GM23338 (cell line): ENCODE measurements at regions not wholly inside any gene's neighbourhood (a gene's known extent, or its start where the extent isn't known, plus 50 kb on each side); places are given as distances from the start of the nearest gene placed in this dataset.

Source experiments
- ATAC-seq: fragments of 200-7000 bp; cut with Tn5 transposase; 3 replicates; pipeline ENCODE4 v1.9.1; 2020
- DNase-seq: peaks from one replicate; pipeline ENCODE4 v3.0.0-alpha.2; 2015; ENCODE audit warnings: low spot score
- H2AFZ ChIP-seq: fragments of 200-600 bp; sonication (generic); 2 replicates; pipeline ENCODE4 v1.8.0; 2016; ENCODE audit warnings: antibody characterized with exemption, mild to moderate bottlenecking, moderate library complexity
- H3F3A ChIP-seq: fragments of 200-600 bp; sonication (generic); replicated peaks from 2 replicates; pipeline ENCODE4 v1.8.0; 2017; ENCODE audit warnings: antibody characterized with exemption, mixed run types, low read depth
- H3K27ac ChIP-seq: fragments of 200-600 bp; sonication (generic); 2 replicates; pipeline ENCODE4 v1.6.1; 2016; ENCODE audit warnings: low read depth
- H3K27me3 ChIP-seq: fragments of 200-600 bp; sonication (generic); 2 replicates; pipeline ENCODE4 v1.8.0; 2016; ENCODE audit warnings: mild to moderate bottlenecking, mixed run types, moderate library complexity; ENCODE audit not compliant: insufficient read depth
- H3K36me3 ChIP-seq: fragments of 200-600 bp; sonication (generic); 2 replicates; pipeline ENCODE4 v1.8.0; 2016; ENCODE audit warnings: mild to moderate bottlenecking; ENCODE audit not compliant: insufficient read depth
- H3K4me1 ChIP-seq: fragments of 200-600 bp; sonication (generic); 2 replicates; pipeline ENCODE4 v1.8.0; 2016; ENCODE audit warnings: mild to moderate bottlenecking, moderate library complexity; ENCODE audit not compliant: insufficient read depth
- H3K4me2 ChIP-seq: fragments of 200-600 bp; sonication (generic); 2 replicates; pipeline ENCODE4 v1.7.1; 2017; ENCODE audit warnings: mixed run types
- H3K4me3 ChIP-seq: fragments of 200-600 bp; sonication (generic); 2 replicates; pipeline ENCODE4 v1.6.1; 2016; ENCODE audit warnings: mixed run types
- H3K79me2 ChIP-seq: fragments of 200-600 bp; sonication (generic); replicated peaks from 2 replicates; pipeline ENCODE4 v1.8.0; 2017; ENCODE audit warnings: mild to moderate bottlenecking; ENCODE audit not compliant: insufficient read depth
- H3K9me2 ChIP-seq: fragments of 200-600 bp; sonication (generic); 2 replicates; pipeline ENCODE4 v1.8.0; 2017; ENCODE audit not compliant: insufficient read depth
- H4K20me1 ChIP-seq: fragments of 200-600 bp; sonication (generic); replicated peaks from 2 replicates; pipeline ENCODE4 v1.8.0; 2017; ENCODE audit warnings: mild to moderate bottlenecking; ENCODE audit not compliant: insufficient read depth
- H3K27ac Mint-ChIP-seq: 2 replicates; pipeline ENCODE4 v1.8.0; 2020; ENCODE audit warnings: inconsistent platforms, mild to moderate bottlenecking, moderate library complexity, mixed read lengths
- H3K27me3 Mint-ChIP-seq: 3 replicates; pipeline ENCODE4 v1.8.0; 2022; ENCODE audit warnings: low read depth, mild to moderate bottlenecking, moderate library complexity, mixed read lengths, inconsistent platforms; ENCODE audit not compliant: insufficient read depth, poor library complexity
- H3K36me3 Mint-ChIP-seq: 3 replicates; pipeline ENCODE4 v1.8.0; 2021; ENCODE audit warnings: low read depth, mild to moderate bottlenecking, inconsistent platforms, moderate library complexity, mixed read lengths
- H3K4me1 Mint-ChIP-seq: 3 replicates; pipeline ENCODE4 v1.8.0; 2020; ENCODE audit warnings: mild to moderate bottlenecking, inconsistent platforms, mixed read lengths
- H3K4me3 Mint-ChIP-seq: 3 replicates; pipeline ENCODE4 v1.8.0; 2021; ENCODE audit warnings: moderate library complexity, mild to moderate bottlenecking, inconsistent platforms, mixed read lengths
- H3K9me3 Mint-ChIP-seq: 3 replicates; pipeline ENCODE4 v1.8.0; 2020; ENCODE audit warnings: moderate library complexity, mild to moderate bottlenecking, inconsistent platforms, mixed read lengths
- CREB1 ChIP-seq: fragments of 250-450 bp; sonication (Bioruptor Pico); IDR thresholded peaks from 2 replicates; pipeline ENCODE4 v1.5.0; 2020; ENCODE audit warnings: low read depth, mild to moderate bottlenecking, moderate library complexity
- EZH2 ChIP-seq: fragments of 200-600 bp; sonication (generic); IDR thresholded peaks from one replicate; pipeline ENCODE4 v1.8.0; 2017; ENCODE audit warnings: antibody characterized with exemption, mild to moderate bottlenecking, low read depth; ENCODE audit not compliant: unreplicated experiment
- JUNB ChIP-seq: IDR thresholded peaks from one replicate; pipeline ENCODE4 v1.6.1; 2016; ENCODE audit warnings: antibody characterized with exemption; ENCODE audit not compliant: unreplicated experiment
- NANOG ChIP-seq: IDR thresholded peaks from 2 replicates; pipeline ENCODE4 v1.6.1; 2016; ENCODE audit warnings: antibody characterized with exemption, borderline replicate concordance
- POLR2AphosphoS5 ChIP-seq: IDR thresholded peaks from 2 replicates; pipeline ENCODE4 v1.6.1; 2016; ENCODE audit warnings: antibody characterized with exemption, low read depth
- STAT1 ChIP-seq: IDR thresholded peaks from one replicate; pipeline ENCODE4 v1.6.1; 2016; ENCODE audit warnings: antibody characterized with exemption; ENCODE audit not compliant: unreplicated experiment
- ZNF114 ChIP-seq: fragments of 250-450 bp; sonication (Bioruptor Pico); IDR thresholded peaks from 2 replicates; pipeline ENCODE4 v1.5.0; 2020; ENCODE audit warnings: mild to moderate bottlenecking, moderate library complexity
- ZNF331 ChIP-seq: fragments of 250-450 bp; sonication (Bioruptor Pico); IDR thresholded peaks from 2 replicates; pipeline ENCODE4 v1.5.0; 2020; ENCODE audit warnings: low read depth, mild to moderate bottlenecking, moderate library complexity
- TF ChIP-seq, protein P1 (sequence below), 2 experiments: fragments of 200-600 bp in 1 of 2; sonication (generic) in 1 of 2; conservative IDR thresholded peaks; 2 replicates each; pipeline versions ENCODE4 v1.5.1 to v1.6.1; 2016 to 2017; ENCODE audit warnings: antibody characterized with exemption in 2 of 2, low read depth in 2 of 2, mild to moderate bottlenecking in 2 of 2, moderate library complexity in 1 of 2

DNA sequence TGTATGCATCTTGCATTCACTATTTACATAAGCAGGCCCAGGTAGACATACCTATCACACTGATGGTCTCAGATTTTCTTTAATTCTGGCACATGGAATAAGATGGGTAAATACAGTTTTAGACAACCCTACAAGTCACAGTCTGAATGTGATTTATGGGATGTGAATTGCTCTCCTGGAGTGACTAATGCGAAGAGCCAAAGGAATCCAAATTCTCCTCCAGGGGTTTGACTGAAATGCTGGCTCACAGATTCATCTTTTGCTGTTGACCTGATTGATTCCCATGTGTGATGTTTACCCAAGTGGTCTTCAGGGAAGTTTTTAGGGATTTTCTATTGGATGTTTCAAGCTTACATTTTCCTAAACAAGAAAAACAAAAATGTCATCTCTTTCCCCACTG is 277.9 kb upstream of the MON1B start:
- H3K27ac ChIP-seq = no peak overlapping the region
- no peak overlapping the region for H3K4me3 ChIP-seq
- H3F3A ChIP-seq = no peaks in the 10 kb centered on the region
- H3K27me3 ChIP-seq = no peaks in the 10 kb centered on the region
- H3K36me3 ChIP-seq = no peaks in the 10 kb centered on the region
- DNase-seq = no peak
- H2AFZ ChIP-seq = no peak overlapping the region
- H3K27me3 Mint-ChIP-seq = no peaks in the 10 kb centered on the region
- no peaks in the 10 kb centered on the region for H3K36me3 Mint-ChIP-seq
- H4K20me1 ChIP-seq = no peaks in the 10 kb centered on the region
- no peak overlapping the region for H3K4me2 ChIP-seq
- no peak for ATAC-seq
- no peak overlapping the region for H3K4me3 Mint-ChIP-seq
- H3K79me2 ChIP-seq = no peaks in the 10 kb centered on the region
- no peaks in the 10 kb centered on the region for H3K9me2 ChIP-seq
- H3K4me1 Mint-ChIP-seq = no peaks in the 10 kb centered on the region
- no peak overlapping the region for H3K27ac Mint-ChIP-seq
- H3K9me3 Mint-ChIP-seq = peaks cover 29% of the 10 kb centered on the region
- TF ChIP-seq, protein P1, sequence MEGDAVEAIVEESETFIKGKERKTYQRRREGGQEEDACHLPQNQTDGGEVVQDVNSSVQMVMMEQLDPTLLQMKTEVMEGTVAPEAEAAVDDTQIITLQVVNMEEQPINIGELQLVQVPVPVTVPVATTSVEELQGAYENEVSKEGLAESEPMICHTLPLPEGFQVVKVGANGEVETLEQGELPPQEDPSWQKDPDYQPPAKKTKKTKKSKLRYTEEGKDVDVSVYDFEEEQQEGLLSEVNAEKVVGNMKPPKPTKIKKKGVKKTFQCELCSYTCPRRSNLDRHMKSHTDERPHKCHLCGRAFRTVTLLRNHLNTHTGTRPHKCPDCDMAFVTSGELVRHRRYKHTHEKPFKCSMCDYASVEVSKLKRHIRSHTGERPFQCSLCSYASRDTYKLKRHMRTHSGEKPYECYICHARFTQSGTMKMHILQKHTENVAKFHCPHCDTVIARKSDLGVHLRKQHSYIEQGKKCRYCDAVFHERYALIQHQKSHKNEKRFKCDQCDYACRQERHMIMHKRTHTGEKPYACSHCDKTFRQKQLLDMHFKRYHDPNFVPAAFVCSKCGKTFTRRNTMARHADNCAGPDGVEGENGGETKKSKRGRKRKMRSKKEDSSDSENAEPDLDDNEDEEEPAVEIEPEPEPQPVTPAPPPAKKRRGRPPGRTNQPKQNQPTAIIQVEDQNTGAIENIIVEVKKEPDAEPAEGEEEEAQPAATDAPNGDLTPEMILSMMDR (conservative IDR thresholded peaks at IDR 0.05; ENCODE audit: low read depth in 2 of 2) = no peak
- TF ChIP-seq CREB1 = no peak
- no peaks in the 10 kb centered on the region for H3K4me1 ChIP-seq

DNA sequence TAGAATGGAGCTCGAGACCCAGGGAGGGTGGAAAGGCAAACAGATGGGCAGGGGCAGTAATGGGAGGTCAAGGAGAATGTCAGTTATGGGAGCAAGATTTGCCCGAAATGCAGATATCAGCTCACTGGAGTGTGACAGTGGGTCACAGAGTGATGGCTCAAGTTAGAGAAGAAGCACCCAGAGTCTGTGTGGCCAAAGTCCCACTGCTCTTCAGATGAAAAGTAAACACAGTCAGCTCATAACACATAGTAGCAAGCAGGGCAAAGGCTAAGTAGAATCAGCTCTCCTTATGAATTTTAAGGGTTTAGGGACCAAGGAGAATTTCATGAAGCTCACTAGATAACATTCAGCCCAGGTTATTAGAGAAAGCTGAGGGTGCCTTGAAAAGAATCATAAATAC is 264.9 kb upstream of the MON1B start:
- H3K4me2 ChIP-seq = no peak overlapping the region
- H3K9me2 ChIP-seq = peaks cover 6% of the 10 kb centered on the region; the same call in 1 of the 2 replicates
- no peak overlapping the region for H2AFZ ChIP-seq
- H3K27me3 ChIP-seq = no peaks in the 10 kb centered on the region
- peaks cover 8% of the 10 kb centered on the region for H3K4me1 ChIP-seq
- H3F3A ChIP-seq = no peaks in the 10 kb centered on the region
- Mint-ChIP-seq H3K36me3 (no peaks in the 10 kb centered on the region), H3K27ac (no peak overlapping the region; the same call in 1 of the 2 replicates), H3K27me3 (peaks cover 4% of the 10 kb centered on the region), H3K9me3 (peaks cover 71% of the 10 kb centered on the region), H3K4me1 (peaks cover 9% of the 10 kb centered on the region), H3K4me3 (no peak overlapping the region)
- no peak overlapping the region for H3K27ac ChIP-seq
- no peaks in the 10 kb centered on the region for H3K79me2 ChIP-seq
- no peaks in the 10 kb centered on the region; the same call in 1 of the 2 replicates for H4K20me1 ChIP-seq
- no peak overlapping the region for H3K4me3 ChIP-seq
- H3K36me3 ChIP-seq = no peaks in the 10 kb centered on the region
- TF ChIP-seq STAT1 (no peak), EZH2 (no peak), ZNF331 (CRISPR knock-in tag) (no peak), POLR2AphosphoS5 (no peak)
- TF ChIP-seq, protein P1 (conservative IDR thresholded peaks at IDR 0.05; ENCODE audit: low read depth in 2 of 2) = no peak
- DNase-seq (no peak), ATAC-seq (no peak)

DNA sequence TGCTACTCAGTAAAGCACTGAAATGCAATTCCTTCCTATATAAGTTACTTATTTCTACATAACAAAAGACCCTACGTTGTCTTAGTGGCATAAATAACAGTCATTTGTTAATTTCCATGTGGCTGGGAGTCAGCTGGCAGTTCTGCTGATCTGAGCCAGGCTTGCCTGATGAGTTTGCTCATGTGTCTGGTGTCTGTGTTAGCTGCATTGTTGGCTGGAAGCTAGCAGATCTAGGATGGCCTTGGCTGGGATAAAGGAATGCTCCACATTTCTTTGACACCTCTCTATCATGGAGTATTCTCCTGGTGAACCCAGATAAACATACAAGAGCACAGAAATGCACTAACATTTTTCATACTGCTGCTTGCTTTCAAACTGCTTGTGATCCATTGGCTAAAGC is 264.4 kb upstream of the MON1B start:
- Histone ChIP-seq H2AFZ (no peak overlapping the region), H3K4me3 (no peak overlapping the region), H3K9me2 (peaks cover 6% of the 10 kb centered on the region; the same call in 1 of the 2 replicates), H3F3A (no peaks in the 10 kb centered on the region), H3K4me1 (peaks cover 8% of the 10 kb centered on the region), H3K27ac (no peak overlapping the region), H3K36me3 (no peaks in the 10 kb centered on the region), H3K4me2 (no peak overlapping the region), H4K20me1 (no peaks in the 10 kb centered on the region; the same call in 1 of the 2 replicates), H3K27me3 (no peaks in the 10 kb centered on the region), H3K79me2 (no peaks in the 10 kb centered on the region)
- H3K27me3 Mint-ChIP-seq = peaks cover 4% of the 10 kb centered on the region
- peaks cover 75% of the 10 kb centered on the region for H3K9me3 Mint-ChIP-seq
- no peaks in the 10 kb centered on the region for H3K36me3 Mint-ChIP-seq
- ATAC-seq (no peak), DNase-seq (peak; percentile 8)
- H3K27ac Mint-ChIP-seq = no peak overlapping the region
- no peak overlapping the region for H3K4me3 Mint-ChIP-seq
- H3K4me1 Mint-ChIP-seq = peaks cover 9% of the 10 kb centered on the region
- TF ChIP-seq NANOG = no peak
- no peak for TF ChIP-seq POLR2AphosphoS5
- TF ChIP-seq JUNB = no peak
- TF ChIP-seq ZNF114 (CRISPR knock-in tag) = no peak
